Adipocyte (in vitro differentiated cells): ENCODE measurements at regions not wholly inside any gene's neighbourhood (a gene's known extent, or its start where the extent isn't known, plus 50 kb on each side); places are given as distances from the start of the nearest gene placed in this dataset.

Source experiments
- DNase-seq: peaks from one replicate; pipeline ENCODE4 v3.0.0-alpha.2; 2015; ENCODE audit warnings: low read depth
- H3K27me3 ChIP-seq: replicated peaks from 2 replicates; pipeline ENCODE4 v1.7.0; 2013; ENCODE audit warnings: mild to moderate bottlenecking, low read length, moderate library complexity; ENCODE audit not compliant: control insufficient read depth, insufficient read depth
- H3K36me3 ChIP-seq: 2 replicates; pipeline ENCODE4 v1.7.0; 2013; ENCODE audit warnings: low read length, mild to moderate bottlenecking, moderate library complexity; ENCODE audit not compliant: control insufficient read depth, insufficient read depth, severe bottlenecking
- H3K4me1 ChIP-seq: 2 replicates; pipeline ENCODE4 v1.7.0; 2013; ENCODE audit warnings: mild to moderate bottlenecking, low read length, moderate library complexity; ENCODE audit not compliant: control insufficient read depth, insufficient read depth
- H3K4me3 ChIP-seq: 2 replicates; pipeline ENCODE4 v1.7.0; 2013; ENCODE audit warnings: mild to moderate bottlenecking, low read length, moderate library complexity
- H3K9ac ChIP-seq: 2 replicates; pipeline ENCODE4 v1.7.0; 2013; ENCODE audit warnings: mild to moderate bottlenecking, low read length, moderate library complexity
- H3K9me3 ChIP-seq: 2 replicates; pipeline ENCODE4 v1.7.0; 2013; ENCODE audit warnings: mild to moderate bottlenecking, low read length, moderate library complexity; ENCODE audit not compliant: control insufficient read depth

DNA sequence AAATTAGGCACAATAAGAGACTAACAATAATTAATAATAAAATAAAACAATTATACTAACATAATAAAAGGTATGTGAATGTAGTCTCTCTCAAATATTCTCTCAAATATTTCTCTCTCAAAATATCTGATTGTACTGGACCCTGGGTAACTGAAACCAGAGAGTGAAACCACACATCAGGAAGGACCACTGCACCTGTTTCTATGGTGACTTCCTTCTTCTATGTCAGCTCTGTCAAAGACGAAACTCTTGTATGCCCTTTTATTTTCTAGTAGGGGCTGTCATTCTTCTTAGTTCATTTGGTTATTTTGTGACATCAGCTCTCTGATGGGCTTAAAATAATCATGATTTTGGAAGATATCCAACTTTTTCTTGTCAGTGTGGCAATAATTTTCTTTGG, 428.0 kb upstream of the TPK1 start:
- Histone ChIP-seq H3K4me1 (no peaks in the 10 kb centered on the region), H3K9ac (no peak overlapping the region), H3K36me3 (no peaks in the 10 kb centered on the region), H3K27me3 (no peaks in the 10 kb centered on the region), H3K9me3 (peaks cover 8% of the 10 kb centered on the region), H3K4me3 (no peak overlapping the region)
- no peak for DNase-seq

DNA sequence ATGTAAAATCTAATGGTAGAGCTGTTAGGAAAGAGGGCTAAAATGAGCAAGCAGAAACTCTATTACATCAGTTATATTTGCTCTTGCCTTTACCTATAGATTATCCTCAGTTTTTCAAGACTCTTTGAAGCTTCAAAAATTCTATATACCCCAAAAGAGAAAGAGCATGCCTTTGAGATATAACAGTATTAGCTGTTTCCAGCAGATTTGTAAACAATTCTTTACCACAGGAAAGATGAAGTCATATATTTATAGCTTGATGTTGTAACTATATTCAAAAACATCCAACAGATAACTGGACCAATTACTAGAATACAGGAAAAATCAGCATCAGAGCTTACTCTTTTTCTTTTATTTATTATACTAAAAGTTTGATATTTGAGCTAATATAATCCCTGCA, 416.2 kb upstream of the TPK1 start:
- H3K9me3 ChIP-seq = peaks cover 10% of the 10 kb centered on the region
- no peak for DNase-seq
- H3K4me3 ChIP-seq = no peak overlapping the region
- H3K9ac ChIP-seq = no peak overlapping the region
- no peaks in the 10 kb centered on the region for H3K27me3 ChIP-seq
- H3K36me3 ChIP-seq = no peaks in the 10 kb centered on the region
- no peaks in the 10 kb centered on the region for H3K4me1 ChIP-seq

DNA sequence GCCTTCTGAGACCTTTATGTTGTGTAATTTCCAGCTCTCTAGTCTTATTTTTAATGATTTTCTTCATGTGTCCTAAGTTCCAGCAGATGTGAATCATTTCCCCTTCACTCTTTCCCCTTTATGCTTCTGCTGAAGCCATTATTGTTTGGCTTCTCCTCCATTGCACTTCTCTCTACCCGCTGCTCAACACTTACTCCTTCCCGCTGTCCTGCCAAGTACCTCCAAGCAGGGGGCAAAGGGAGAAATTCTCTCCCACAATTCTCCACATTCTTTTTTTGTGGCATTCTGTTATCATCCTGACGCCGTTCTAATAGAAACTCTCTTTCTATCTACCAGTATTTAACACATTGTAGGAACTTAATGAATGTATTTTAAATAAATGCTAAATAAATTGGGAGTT, 388.9 kb upstream of the TPK1 start:
- Histone ChIP-seq H3K4me3 (no peak overlapping the region), H3K27me3 (no peaks in the 10 kb centered on the region), H3K9me3 (peaks cover 3% of the 10 kb centered on the region), H3K9ac (no peak overlapping the region), H3K36me3 (no peaks in the 10 kb centered on the region), H3K4me1 (no peaks in the 10 kb centered on the region)
- DNase-seq = no peak

DNA sequence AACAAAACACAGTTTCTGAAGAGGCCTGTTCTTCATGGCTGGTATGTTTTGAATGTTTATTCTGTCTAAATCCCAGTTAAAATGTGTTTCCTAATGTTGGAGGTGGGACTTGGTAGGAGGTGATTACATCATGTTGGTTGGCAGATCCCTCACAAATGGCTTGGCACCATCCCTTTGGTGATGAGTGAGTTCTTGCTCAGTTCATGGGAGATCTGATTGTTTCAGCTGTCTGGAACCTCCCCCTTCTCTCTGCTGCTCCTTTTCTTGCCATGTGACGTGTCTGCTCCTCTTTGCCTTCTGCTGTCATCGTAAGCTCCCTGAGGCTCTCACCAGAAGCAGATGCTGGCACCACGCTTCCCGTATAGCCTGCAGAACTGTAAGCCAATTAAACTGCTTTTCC, 383.6 kb upstream of the TPK1 start:
- Histone ChIP-seq H3K36me3 (no peaks in the 10 kb centered on the region), H3K4me3 (no peak overlapping the region), H3K4me1 (no peaks in the 10 kb centered on the region), H3K9ac (no peak overlapping the region), H3K9me3 (peaks cover 3% of the 10 kb centered on the region), H3K27me3 (no peaks in the 10 kb centered on the region)
- no peak for DNase-seq

DNA sequence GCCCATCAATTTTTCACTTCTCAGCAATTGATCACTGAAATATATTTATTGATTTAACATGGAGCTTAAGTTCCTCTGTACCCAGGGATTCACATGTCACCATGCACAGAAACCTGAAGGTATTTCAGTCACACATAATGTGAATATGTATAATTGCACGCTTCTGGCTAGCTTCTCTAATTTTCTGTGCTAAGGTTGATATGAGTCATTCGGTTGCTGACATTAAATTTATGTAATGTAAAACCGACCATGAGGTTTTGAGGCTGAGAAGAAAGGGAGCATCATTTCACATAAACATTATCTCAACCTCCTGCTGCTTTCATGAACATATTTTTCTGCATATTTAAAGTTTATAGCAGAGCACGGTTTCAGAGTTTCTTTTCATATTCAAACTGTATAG, 381.0 kb upstream of the TPK1 start:
- no peaks in the 10 kb centered on the region for H3K36me3 ChIP-seq
- no peaks in the 10 kb centered on the region for H3K9me3 ChIP-seq
- no peaks in the 10 kb centered on the region for H3K27me3 ChIP-seq
- DNase-seq = no peak
- no peak overlapping the region for H3K9ac ChIP-seq
- H3K4me3 ChIP-seq = no peak overlapping the region
- H3K4me1 ChIP-seq = no peaks in the 10 kb centered on the region

DNA sequence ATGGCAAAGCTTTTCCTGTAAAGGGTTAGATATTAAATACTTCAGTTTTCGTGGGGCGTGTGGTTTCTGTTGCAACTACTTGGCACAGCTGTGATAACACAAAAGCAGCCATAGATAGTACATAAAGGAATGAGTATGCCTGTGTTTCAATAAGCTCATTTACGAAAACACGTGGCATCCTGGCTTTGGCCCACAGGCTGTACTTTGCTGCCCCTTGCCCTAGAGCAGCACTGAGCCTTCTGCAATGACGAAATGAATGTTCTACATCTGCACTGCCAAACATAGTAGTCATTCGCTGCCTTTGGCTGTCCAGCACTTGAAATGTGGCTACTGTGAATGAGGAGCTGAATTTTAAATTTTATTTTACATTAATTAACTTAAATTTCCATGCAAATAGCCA, 376.2 kb upstream of the TPK1 start:
- DNase-seq = no peak
- H3K9me3 ChIP-seq = no peaks in the 10 kb centered on the region
- H3K4me3 ChIP-seq = no peak overlapping the region
- no peaks in the 10 kb centered on the region for H3K4me1 ChIP-seq
- peak overlapping the region; percentile 45 for H3K9ac ChIP-seq
- no peaks in the 10 kb centered on the region for H3K27me3 ChIP-seq
- no peaks in the 10 kb centered on the region for H3K36me3 ChIP-seq

DNA sequence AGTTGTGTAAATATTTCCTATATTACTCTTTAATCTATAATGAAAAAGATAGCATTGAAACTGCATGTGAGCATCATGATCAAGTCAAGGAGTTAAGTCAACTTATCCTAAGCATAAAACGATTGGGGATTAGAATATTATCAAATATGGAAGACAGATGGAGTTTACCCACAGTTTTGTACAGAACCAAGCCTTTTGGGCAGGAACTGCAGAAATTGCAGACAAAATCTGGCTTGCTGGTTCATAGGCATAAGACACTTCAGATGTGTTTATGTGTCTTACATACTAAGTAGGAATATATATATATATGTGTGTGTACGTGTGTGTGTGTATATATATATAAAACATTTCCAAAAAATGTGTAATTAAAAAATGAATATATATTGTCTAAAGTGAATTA, 375.4 kb upstream of the TPK1 start:
- no peak for DNase-seq
- no peaks in the 10 kb centered on the region for H3K4me1 ChIP-seq

DNA sequence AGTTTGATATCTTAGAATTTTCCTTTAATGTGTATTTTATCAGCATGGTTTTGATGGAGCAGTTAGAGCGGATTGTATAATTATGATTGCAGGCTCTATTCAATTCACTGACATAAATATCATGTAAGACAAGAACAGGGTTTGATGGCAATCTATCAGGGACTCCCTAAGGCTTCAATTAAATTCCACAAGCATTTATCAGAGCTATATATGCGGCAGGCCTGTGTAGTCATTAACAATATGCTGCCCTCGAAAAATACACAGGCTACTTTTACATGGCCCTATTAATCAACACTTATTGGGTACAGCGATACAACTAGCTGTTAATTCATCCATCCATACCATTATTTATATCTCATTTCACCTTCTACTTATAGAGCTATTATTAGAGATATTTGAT, 358.1 kb upstream of the TPK1 start:
- Histone ChIP-seq H3K9ac (no peak overlapping the region), H3K4me3 (no peak overlapping the region), H3K27me3 (no peaks in the 10 kb centered on the region), H3K4me1 (no peaks in the 10 kb centered on the region), H3K9me3 (no peaks in the 10 kb centered on the region), H3K36me3 (no peaks in the 10 kb centered on the region)
- DNase-seq = no peak

More for the DNA sequence above, 375.4 kb upstream of the TPK1 start:
- no peak overlapping the region for H3K4me3 ChIP-seq
- no peaks in the 10 kb centered on the region for H3K9me3 ChIP-seq
- H3K36me3 ChIP-seq = no peaks in the 10 kb centered on the region
- no peak overlapping the region for H3K9ac ChIP-seq
- H3K27me3 ChIP-seq = no peaks in the 10 kb centered on the region

DNA sequence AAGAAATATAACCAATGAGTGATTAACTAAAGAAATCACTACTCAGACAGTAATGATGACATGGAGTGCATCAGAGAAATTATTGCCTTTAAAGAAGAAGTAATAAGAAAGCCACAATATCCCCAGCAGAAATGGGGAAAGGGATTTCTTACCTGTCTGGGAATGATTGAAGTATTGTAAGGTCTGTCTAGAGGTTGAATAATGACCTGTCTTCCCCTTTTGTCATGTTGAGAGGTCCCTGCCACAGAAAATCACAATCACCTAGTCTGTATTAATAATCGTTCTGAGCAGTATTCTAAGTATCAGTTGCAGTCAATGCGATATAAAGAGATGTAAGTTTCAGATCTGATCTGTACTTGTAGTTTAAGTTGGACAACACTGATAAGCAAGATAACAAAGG, 349.1 kb upstream of the TPK1 start:
- Histone ChIP-seq H3K36me3 (no peaks in the 10 kb centered on the region), H3K9me3 (no peaks in the 10 kb centered on the region), H3K27me3 (no peaks in the 10 kb centered on the region), H3K4me1 (no peaks in the 10 kb centered on the region), H3K4me3 (no peak overlapping the region), H3K9ac (no peak overlapping the region)
- no peak for DNase-seq

DNA sequence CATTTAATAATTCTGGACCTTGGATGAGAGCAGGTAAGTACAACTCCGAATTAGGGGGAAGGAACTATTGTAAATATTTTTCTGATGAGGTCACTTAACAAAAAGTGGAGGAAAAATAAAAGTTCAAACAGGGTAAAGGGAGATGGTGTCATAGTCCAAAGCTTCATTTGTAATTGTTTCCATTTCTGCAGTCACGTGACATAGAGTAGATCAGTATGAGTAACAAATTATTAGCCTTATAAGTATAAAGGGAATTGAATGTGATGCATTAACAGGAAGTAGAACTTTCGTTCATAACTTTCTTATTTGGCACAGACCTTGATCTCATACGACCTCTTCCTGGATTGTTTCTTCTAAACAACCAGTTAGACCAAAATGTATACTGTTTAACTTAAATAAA, 347.2 kb upstream of the TPK1 start:
- DNase-seq = no peak
- Histone ChIP-seq H3K9ac (no peak overlapping the region), H3K27me3 (no peaks in the 10 kb centered on the region), H3K4me3 (no peak overlapping the region), H3K9me3 (no peaks in the 10 kb centered on the region), H3K4me1 (no peaks in the 10 kb centered on the region), H3K36me3 (no peaks in the 10 kb centered on the region)

DNA sequence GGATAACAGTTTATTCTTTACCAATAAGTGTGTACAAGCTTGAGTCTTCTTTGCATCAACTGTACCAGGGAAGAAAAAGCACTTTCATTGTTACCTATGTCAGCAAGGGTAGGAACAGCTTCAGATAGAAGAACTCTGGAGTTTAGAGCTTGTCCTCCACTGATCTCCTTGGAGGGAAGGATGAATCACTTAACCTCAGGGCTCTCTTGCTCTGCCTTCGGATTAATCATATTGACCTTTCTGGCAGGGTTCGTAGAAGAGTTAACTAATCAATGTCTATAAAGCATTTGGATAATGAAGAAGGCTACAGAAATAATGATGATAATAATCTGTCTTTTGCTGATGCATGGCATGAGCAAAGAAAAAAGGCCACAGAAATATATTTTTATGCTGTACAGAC, 339.5 kb upstream of the TPK1 start:
- peaks cover 4% of the 10 kb centered on the region for H3K9me3 ChIP-seq
- no peaks in the 10 kb centered on the region for H3K36me3 ChIP-seq
- no peak for DNase-seq
- no peak overlapping the region for H3K4me3 ChIP-seq
- no peaks in the 10 kb centered on the region for H3K4me1 ChIP-seq
- H3K27me3 ChIP-seq = no peaks in the 10 kb centered on the region
- H3K9ac ChIP-seq = no peak overlapping the region

DNA sequence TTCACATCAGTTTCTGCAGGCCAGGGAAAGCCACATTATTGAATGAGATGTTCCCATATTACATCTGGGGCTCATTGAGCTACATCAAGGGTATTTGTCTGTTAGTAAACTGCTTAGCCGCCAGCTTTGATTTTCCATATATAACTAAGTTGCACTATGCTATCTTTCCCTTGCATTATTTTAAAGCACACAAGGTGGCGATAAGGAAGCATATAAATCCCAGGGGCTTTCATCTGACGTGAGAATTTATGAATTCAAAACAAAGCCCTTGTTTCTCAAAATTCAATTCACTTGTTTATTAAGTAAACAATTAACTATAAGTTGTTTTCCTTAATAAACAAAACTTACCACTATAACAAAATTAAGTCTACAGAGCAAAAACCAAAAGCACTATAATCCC, 334.1 kb upstream of the TPK1 start:
- no peak overlapping the region for H3K4me3 ChIP-seq
- H3K9me3 ChIP-seq = peaks cover 4% of the 10 kb centered on the region
- no peaks in the 10 kb centered on the region for H3K27me3 ChIP-seq
- no peak overlapping the region for H3K9ac ChIP-seq
- H3K36me3 ChIP-seq = no peaks in the 10 kb centered on the region
- no peak for DNase-seq
- H3K4me1 ChIP-seq = no peaks in the 10 kb centered on the region
